ENCODE measurements at regions not wholly inside any gene's neighbourhood (a gene's known extent, or its start where the extent isn't known, plus 50 kb on each side); places are given as distances from the start of the nearest gene placed in this dataset.

GRCh38 chr15:69591905-69592508, 139.4 kb downstream of the RPLP1 start:
- TF ChIP-seq POLR2A (IDR thresholded peaks at IDR 0.05) (no peak), CTCF (IDR thresholded peaks at IDR 0.05) (no peak)

Data from sigmoid colon (tissue), 3 donors.